ELF-1 (cell line): ENCODE measurements at regions not wholly inside any gene's neighbourhood (a gene's known extent, or its start where the extent isn't known, plus 50 kb on each side); places are given as distances from the start of the nearest gene placed in this dataset.
"Not testable (repeated sequence)": the region's sequence is repeated elsewhere in the genome, so short reads cannot be mapped to it uniquely, and the experiment has no call there.

Experiments used
- DNase-seq: peaks from one replicate; pipeline ENCODE4 v3.0.0-alpha.2; 2016; ENCODE audit warnings: low read depth, low spot score

DNA sequence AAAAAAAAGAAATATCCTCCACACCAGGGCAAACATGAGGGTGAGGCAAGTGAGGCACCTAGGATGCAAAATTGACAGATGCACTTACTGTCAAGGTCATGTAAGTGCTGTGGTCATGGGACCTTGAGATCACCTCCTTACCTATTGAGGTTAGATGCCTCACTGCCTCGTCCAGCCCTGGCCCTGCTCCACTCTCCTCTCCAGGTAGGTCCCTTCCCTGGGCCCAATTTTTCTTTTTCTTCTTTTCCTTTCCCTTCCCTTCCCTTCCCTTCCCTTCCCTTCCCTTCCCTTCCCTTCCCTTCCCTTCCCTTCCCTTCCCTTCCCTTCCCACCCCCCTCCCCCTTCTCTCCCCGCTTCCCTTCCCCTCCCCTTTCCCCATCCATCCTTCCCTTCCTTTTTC lies 71.1 kb upstream of the DLG1 start:
- no peak for DNase-seq

GRCh38 chr3:197368821-197369220 lies 70.4 kb upstream of the DLG1 start:
- no peak for DNase-seq

GRCh38 chr3:197368330-197368729 lies 69.9 kb upstream of the DLG1 start:
- DNase-seq, result no peak

GRCh38 chr3:197367081-197367780 lies 68.8 kb upstream of the DLG1 start:
- DNase-seq, result no peak

- DNase-seq, result no peak
Measured at GRCh38 chr3:197366301-197367044, 68.1 kb upstream of the DLG1 start.

- no peak for DNase-seq
Measured at GRCh38 chr3:197365586-197365985, 67.2 kb upstream of the DLG1 start.

DNA sequence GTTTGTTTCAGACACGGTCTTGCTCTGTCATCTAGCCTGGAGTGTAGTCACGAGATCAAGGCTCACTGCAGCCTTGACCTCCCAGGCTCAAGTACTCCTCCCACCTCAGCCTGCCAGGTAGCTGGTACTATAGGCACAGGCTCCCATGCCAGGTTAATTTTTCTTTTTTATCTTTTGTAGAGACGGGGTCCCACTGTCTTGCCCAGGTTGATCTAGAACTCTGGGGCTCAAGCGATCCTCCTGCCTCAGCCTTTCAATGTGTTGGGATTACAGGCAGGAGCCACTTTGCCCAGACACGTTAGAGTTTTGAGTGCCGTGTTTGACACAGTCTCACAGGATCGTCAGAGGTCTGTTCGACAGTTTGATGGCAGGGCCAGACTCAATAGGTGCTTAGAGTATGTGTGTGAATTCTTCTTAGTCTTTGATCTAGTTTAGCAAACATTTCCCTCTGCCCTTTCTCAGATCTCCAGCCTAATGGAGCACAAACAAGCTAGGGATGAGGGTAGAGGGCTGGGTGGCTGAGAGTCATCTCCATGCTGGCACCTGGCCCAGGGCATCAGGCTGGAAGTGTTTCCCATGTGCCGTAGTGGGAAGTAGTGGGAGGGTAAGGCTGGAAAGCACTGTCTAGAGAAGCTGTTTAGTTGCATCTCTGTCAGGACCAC lies 66.1 kb upstream of the DLG1 start:
- no peak for DNase-seq

- no peak for DNase-seq
Measured at GRCh38 chr3:197363553-197364409, 65.4 kb upstream of the DLG1 start.

GRCh38 chr3:197362081-197362480 lies 63.7 kb upstream of the DLG1 start:
- no peak for DNase-seq

GRCh38 chr3:197360095-197360494 lies 61.7 kb upstream of the DLG1 start:
- DNase-seq, result not testable (repeated sequence)

GRCh38 chr3:197359476-197359875 lies 61.1 kb upstream of the DLG1 start:
- DNase-seq, result not testable (repeated sequence)

GRCh38 chr3:197356741-197357140 lies 58.3 kb upstream of the DLG1 start:
- DNase-seq, result no peak

DNA sequence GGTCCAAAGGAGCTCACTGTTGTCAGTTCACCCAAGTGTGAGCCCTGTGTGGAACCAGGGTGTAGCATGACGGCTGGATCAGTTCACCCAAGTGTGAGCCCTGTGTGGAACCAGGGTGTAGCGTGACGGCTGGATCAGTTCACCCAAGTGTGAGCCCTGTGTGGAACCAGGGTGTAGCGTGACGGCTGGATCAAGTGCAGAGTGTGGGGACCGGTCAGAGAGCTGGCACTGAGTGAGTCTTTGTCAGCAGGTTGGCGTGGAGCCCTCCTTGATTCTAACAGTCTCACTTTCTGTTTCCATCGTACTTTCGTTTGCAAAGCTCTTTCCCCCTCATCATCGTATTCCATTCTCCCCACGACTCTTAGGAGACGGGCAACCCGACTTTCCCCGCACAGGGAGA lies 57.9 kb upstream of the DLG1 start:
- DNase-seq, result no peak

DNA sequence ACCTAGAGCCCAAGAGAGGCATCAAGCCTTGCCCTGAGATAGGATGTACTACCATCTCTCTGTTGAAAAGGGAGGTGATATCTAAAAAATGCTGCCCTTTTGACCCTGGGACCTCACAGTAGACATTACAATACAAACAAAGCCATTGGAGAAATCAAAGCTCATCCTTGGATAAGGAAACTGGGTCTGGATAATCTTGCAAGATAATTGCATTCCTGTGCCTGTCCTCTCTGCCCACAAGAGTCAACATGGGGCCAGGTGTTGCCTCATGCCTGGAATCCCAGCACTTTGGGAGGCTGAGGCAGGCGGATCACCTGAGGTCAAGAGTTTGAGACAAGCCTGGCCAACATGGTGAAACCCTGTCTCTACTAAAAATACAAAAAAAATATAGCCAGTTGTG lies 57.3 kb upstream of the DLG1 start:
- DNase-seq, result no peak

- peak; percentile 55 for DNase-seq
Measured at GRCh38 chr3:197354568-197355001, 56.2 kb upstream of the DLG1 start.

DNA sequence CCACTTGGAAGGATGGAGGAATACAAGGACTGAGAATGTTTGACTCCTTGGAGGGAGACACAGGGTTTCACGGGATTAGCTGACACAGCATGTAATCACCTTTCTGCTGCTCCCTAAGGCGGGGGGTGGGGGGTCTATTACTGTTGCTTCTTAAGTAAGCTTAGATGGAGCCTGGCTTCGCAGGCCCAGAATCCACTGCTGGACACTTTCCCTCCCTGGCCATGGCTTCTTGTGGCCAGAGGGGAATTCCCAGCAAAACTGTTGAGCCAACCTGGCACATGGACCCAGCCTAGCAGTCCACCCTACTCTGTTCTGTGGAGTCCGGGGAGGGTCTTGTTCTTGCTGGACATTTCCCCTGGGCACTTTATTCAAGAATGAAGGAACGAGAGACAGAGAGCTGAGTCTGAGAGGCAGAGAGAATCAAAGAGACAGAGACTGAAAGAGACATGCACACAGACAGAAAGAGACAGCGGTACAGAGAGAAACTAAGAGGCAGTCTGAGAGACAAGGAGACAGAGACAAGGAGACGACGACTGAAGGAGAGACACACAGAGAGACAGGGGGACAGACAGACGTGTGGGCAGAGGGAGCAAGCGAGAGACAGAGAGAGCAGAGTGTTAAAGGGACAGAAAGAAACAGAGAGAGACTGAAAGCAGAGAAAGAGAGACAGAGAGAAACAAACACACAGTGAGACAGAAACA lies 55.6 kb upstream of the DLG1 start:
- DNase-seq, result no peak

GRCh38 chr3:197353001-197353866 lies 54.8 kb upstream of the DLG1 start:
- DNase-seq, result no peak

GRCh38 chr3:197352382-197352781 lies 54.0 kb upstream of the DLG1 start:
- DNase-seq, result no peak

DNA sequence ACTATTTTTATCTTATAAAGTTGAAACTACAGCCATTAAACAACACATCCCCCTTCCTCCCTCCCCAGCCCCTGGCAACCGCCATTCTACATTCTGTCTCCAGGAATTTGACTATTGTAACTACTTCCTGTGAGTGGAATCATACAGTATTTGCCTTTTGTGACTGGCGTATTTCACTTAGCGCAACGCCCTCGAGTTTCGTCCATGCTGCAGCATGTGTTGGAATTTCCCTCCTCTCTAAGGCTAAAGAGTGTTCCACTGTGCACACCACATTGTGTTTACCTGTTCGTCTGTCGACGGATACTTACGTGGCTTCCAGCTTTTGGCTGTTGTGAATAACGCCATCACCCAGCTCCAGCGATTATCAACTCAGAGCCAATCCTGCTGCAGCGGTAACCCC lies 52.0 kb upstream of the DLG1 start:
- DNase-seq, result no peak

GRCh38 chr3:197349368-197349767 lies 51.0 kb upstream of the DLG1 start:
- peak; percentile 81 for DNase-seq
